Activated CD8-positive, alpha-beta memory T cell treated with anti-CD3 and anti-CD28 coated beads for 1 hour (primary cell): ENCODE measurements at regions not wholly inside any gene's neighbourhood (a gene's known extent, or its start where the extent isn't known, plus 50 kb on each side); places are given as distances from the start of the nearest gene placed in this dataset.
"Not testable (repeated sequence)": the region's sequence is repeated elsewhere in the genome, so short reads cannot be mapped to it uniquely, and the experiment has no call there.

ENCODE experiments used
- DNase-seq, 2 donors: peaks; one replicate each; pipeline ENCODE4 v3.0.0-alpha.2; 2020; ENCODE audit warnings: low read depth in 1 of 2; ENCODE audit errors: extremely low read depth in 1 of 2

- DNase-seq = no peak
Observed at GRCh38 chr3:127520993-127521392, 69.5 kb downstream of the TPRA1 start.

GRCh38 chr3:127518456-127519081, 72.0 kb downstream of the TPRA1 start:
- DNase-seq = no peak

GRCh38 chr3:127512256-127512655, 78.3 kb downstream of the TPRA1 start:
- no peak for DNase-seq

GRCh38 chr3:127501177-127501576, 89.4 kb downstream of the TPRA1 start:
- DNase-seq = no peak

GRCh38 chr3:127497676-127498075, 92.9 kb downstream of the TPRA1 start:
- no peak for DNase-seq

- no peak for DNase-seq
Observed at GRCh38 chr3:127497166-127497565, 93.4 kb downstream of the TPRA1 start.

GRCh38 chr3:127495821-127496655, 94.5 kb downstream of the TPRA1 start:
- DNase-seq = no peak

GRCh38 chr3:127493924-127494646, 96.4 kb downstream of the TPRA1 start:
- no peak for DNase-seq

- no peak for DNase-seq
Observed at GRCh38 chr3:127492426-127492825, 98.1 kb downstream of the TPRA1 start.

- DNase-seq = no peak
Observed at GRCh38 chr3:127491909-127492308, 98.6 kb downstream of the TPRA1 start.

- no peak for DNase-seq
Observed at GRCh38 chr3:127491323-127491722, 99.2 kb downstream of the TPRA1 start.

- DNase-seq = not testable (repeated sequence)
Observed at GRCh38 chr3:127491024-127491305, 99.6 kb downstream of the TPRA1 start.

- DNase-seq = no peak
Observed at GRCh38 chr3:127490271-127491023, 100.1 kb downstream of the TPRA1 start.

GRCh38 chr3:127489357-127489756, 101.2 kb downstream of the TPRA1 start:
- no peak for DNase-seq

GRCh38 chr3:127488740-127489139, 101.8 kb downstream of the TPRA1 start:
- DNase-seq = no peak

GRCh38 chr3:127488141-127488672, 102.3 kb downstream of the TPRA1 start:
- no peak for DNase-seq

- no peak for DNase-seq
Observed at GRCh38 chr3:127487196-127487595, 103.3 kb downstream of the TPRA1 start.

GRCh38 chr3:127486321-127486944, 104.1 kb downstream of the TPRA1 start:
- no peak for DNase-seq

GRCh38 chr3:127485396-127486170, 105.0 kb downstream of the TPRA1 start:
- DNase-seq = no peak
